Endothelial cell (in vitro differentiated cells): ENCODE measurements at regions not wholly inside any gene's neighbourhood (a gene's known extent, or its start where the extent isn't known, plus 50 kb on each side); places are given as distances from the start of the nearest gene placed in this dataset.

Experiments
- DNase-seq: peaks from one replicate; pipeline ENCODE4 v3.0.0; 2021; ENCODE audit warnings: low spot score
- H3K27ac Mint-ChIP-seq: one replicate; pipeline ENCODE4 v1.8.0; 2021; ENCODE audit warnings: mixed read lengths, inconsistent platforms; ENCODE audit not compliant: unreplicated experiment
- H3K27me3 Mint-ChIP-seq: one replicate; pipeline ENCODE4 v1.8.0; 2021; ENCODE audit warnings: mild to moderate bottlenecking, moderate library complexity, mixed read lengths, inconsistent platforms; ENCODE audit not compliant: unreplicated experiment
- H3K36me3 Mint-ChIP-seq: one replicate; pipeline ENCODE4 v1.8.0; 2021; ENCODE audit warnings: mild to moderate bottlenecking, low read depth, mixed read lengths, inconsistent platforms; ENCODE audit not compliant: unreplicated experiment
- H3K4me1 Mint-ChIP-seq: one replicate; pipeline ENCODE4 v1.8.0; 2021; ENCODE audit warnings: mild to moderate bottlenecking, mixed read lengths, inconsistent platforms; ENCODE audit not compliant: unreplicated experiment
- H3K4me3 Mint-ChIP-seq: one replicate; pipeline ENCODE4 v1.8.0; 2021; ENCODE audit warnings: mild to moderate bottlenecking, mixed read lengths, inconsistent platforms; ENCODE audit not compliant: unreplicated experiment
- H3K9me3 Mint-ChIP-seq: one replicate; pipeline ENCODE4 v1.8.0; 2021; ENCODE audit warnings: mixed read lengths, inconsistent platforms; ENCODE audit not compliant: unreplicated experiment
- TF ChIP-seq, protein P1 (sequence below): fragments of 200-600 bp; sonication (generic); IDR thresholded peaks from one replicate; pipeline ENCODE4 v1.5.0; 2021; ENCODE audit warnings: antibody characterized with exemption; ENCODE audit not compliant: unreplicated experiment

DNA sequence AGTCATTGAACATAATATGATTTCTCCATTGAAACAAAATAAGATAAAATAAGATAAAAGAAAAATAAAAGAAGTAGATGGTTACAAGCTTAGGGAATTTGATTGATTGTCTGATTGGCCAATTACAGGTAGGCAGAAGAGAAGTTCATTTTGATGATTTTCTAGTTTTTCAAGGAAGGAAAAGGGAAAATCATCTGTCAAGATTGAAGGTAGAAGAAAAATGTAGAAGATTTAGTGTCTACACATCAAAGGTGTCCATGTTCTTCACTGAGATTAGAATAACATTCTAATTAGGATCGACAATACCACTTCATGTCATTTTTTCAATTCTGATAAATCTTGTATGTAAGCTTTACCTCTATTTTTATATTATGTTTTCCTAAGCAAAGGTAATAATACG is 489.1 kb downstream of the PCDH18 start:
- Mint-ChIP-seq H3K27me3 (no peaks in the 10 kb centered on the region), H3K27ac (no peak overlapping the region), H3K36me3 (no peaks in the 10 kb centered on the region), H3K4me1 (no peaks in the 10 kb centered on the region), H3K9me3 (no peaks in the 10 kb centered on the region), H3K4me3 (no peak overlapping the region)
- no peak for DNase-seq
- TF ChIP-seq, protein P1, sequence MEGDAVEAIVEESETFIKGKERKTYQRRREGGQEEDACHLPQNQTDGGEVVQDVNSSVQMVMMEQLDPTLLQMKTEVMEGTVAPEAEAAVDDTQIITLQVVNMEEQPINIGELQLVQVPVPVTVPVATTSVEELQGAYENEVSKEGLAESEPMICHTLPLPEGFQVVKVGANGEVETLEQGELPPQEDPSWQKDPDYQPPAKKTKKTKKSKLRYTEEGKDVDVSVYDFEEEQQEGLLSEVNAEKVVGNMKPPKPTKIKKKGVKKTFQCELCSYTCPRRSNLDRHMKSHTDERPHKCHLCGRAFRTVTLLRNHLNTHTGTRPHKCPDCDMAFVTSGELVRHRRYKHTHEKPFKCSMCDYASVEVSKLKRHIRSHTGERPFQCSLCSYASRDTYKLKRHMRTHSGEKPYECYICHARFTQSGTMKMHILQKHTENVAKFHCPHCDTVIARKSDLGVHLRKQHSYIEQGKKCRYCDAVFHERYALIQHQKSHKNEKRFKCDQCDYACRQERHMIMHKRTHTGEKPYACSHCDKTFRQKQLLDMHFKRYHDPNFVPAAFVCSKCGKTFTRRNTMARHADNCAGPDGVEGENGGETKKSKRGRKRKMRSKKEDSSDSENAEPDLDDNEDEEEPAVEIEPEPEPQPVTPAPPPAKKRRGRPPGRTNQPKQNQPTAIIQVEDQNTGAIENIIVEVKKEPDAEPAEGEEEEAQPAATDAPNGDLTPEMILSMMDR, result no peak

DNA sequence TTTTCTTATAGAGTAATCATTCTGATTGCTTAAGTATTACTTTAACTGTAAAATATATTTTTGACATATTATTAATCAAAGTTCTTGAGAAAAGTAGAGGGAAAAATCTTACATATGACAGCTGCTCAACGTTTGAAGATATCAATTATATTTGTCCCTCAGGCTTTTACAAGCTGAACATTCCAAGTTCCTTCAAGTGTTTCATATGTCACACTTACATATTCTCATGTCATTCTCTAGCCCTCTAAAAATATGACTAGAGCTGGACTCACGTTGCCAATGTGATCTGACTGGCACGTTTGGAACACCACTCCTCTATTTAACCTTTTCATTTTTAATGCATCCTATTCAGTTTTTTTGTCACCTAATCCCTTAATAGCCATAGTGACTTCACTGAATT is 492.9 kb downstream of the PCDH18 start:
- Mint-ChIP-seq H3K9me3 (no peaks in the 10 kb centered on the region), H3K27ac (no peak overlapping the region), H3K27me3 (no peaks in the 10 kb centered on the region), H3K4me3 (no peak overlapping the region), H3K4me1 (no peaks in the 10 kb centered on the region), H3K36me3 (no peaks in the 10 kb centered on the region)
- TF ChIP-seq, protein P1, result no peak
- DNase-seq, result no peak

DNA sequence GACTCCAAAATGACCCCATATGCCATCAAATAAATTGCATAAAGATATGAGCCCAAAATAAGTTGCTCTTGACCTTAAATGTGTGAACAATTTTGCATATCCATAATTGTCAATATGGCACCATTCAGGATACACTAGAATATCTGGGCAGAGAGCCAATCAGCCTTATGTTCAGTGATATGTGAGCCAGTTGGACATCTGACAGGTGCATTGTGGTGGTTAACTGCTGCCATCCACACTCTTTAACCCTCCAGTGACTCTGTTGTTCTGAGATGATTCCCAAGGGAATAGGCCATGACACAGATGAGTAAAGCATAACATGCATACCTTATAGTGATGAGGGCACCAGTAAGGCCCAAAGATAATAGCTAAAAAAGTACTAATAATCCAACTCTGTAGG is 500.1 kb downstream of the PCDH18 start:
- H3K9me3 Mint-ChIP-seq, result no peaks in the 10 kb centered on the region
- no peak overlapping the region for H3K4me3 Mint-ChIP-seq
- H3K27ac Mint-ChIP-seq, result no peak overlapping the region
- no peaks in the 10 kb centered on the region for H3K27me3 Mint-ChIP-seq
- TF ChIP-seq, protein P1, result no peak
- DNase-seq, result no peak
- H3K4me1 Mint-ChIP-seq, result no peaks in the 10 kb centered on the region
- no peaks in the 10 kb centered on the region for H3K36me3 Mint-ChIP-seq

DNA sequence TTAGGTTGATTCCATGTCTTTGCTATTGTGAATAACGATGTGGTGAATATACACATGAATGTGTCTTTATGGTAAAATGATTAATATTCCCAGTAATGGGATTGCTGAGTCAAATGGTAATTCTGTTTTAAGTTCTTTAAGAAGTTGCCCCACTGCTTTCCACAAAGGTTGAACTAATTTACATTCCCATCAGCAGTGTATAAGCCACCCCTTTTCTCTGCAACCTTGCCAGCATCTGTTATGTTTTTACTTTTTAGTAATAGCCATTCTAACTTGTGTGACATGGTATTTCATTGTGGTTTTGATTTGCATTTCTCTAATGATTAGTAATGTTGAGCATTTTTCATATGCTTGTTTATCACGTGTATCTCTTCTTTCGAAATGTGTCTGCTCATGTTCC is 503.3 kb downstream of the PCDH18 start:
- no peak for DNase-seq
- TF ChIP-seq, protein P1, result no peak
- H3K4me3 Mint-ChIP-seq, result no peak overlapping the region
- no peaks in the 10 kb centered on the region for H3K9me3 Mint-ChIP-seq
- H3K4me1 Mint-ChIP-seq, result no peaks in the 10 kb centered on the region
- peaks cover 1% of the 10 kb centered on the region for H3K27me3 Mint-ChIP-seq
- no peaks in the 10 kb centered on the region for H3K36me3 Mint-ChIP-seq
- H3K27ac Mint-ChIP-seq, result no peak overlapping the region

DNA sequence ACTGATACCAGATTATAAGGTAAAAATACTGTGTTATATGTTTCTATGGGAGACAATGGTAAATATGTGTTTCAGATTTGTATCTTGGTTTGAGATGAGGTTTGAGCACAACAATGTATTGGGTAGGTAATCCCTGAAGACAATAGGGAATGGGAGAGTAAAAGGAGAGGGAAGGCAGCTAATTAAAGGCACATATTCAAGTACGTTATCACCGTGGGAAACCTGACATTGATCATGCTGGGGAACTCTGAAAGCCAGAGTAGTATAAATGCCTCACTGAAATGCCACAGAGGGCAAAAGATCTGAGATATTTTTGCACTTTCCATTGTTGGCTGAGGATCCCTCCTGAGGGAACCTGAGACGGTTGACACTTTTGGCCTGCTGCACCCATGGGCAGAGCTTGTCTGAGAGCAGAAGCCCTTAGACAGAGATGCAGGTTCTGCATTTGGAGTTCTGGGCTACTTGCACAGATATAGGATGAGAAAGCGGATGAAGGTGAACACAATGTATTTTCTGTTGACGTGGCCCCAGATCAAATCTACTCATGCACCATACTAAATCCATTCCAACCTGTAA is 506.7 kb downstream of the PCDH18 start:
- no peak for DNase-seq
- TF ChIP-seq, protein P1, result no peak
- Mint-ChIP-seq H3K36me3 (no peaks in the 10 kb centered on the region), H3K9me3 (no peaks in the 10 kb centered on the region), H3K27ac (no peak overlapping the region), H3K27me3 (peaks cover 1% of the 10 kb centered on the region), H3K4me3 (no peak overlapping the region), H3K4me1 (no peaks in the 10 kb centered on the region)
